HepG2 (cell line): ENCODE measurements at regions not wholly inside any gene's neighbourhood (a gene's known extent, or its start where the extent isn't known, plus 50 kb on each side); places are given as distances from the start of the nearest gene placed in this dataset.

ENCODE experiments used
- CBFB ChIP-seq: sonication (generic); formaldehyde crosslinking; IDR thresholded peaks from 2 replicates; pipeline ENCODE4 v1.4.0; 2020; ENCODE audit warnings: missing genetic modification reagents
- CTCF ChIP-seq: sonication (generic); formaldehyde crosslinking; IDR thresholded peaks from 2 replicates; pipeline ENCODE4 v1.5.0; 2020; ENCODE audit warnings: mild to moderate bottlenecking, missing genetic modification reagents, moderate library complexity
- HDAC6 ChIP-seq: fragments of 200-600 bp; sonication (generic); IDR thresholded peaks from 2 replicates; pipeline ENCODE4 v1.7.0; 2017; ENCODE audit warnings: mild to moderate bottlenecking, antibody characterized with exemption, low read length, low read depth
- POLR2A ChIP-seq, 2 experiments: IDR thresholded peaks; 2 replicates each; pipeline ENCODE4 v1.6.1; 2011; ENCODE audit warnings: low read depth in 2 of 2, low read length in 2 of 2, mild to moderate bottlenecking in 1 of 2, moderate library complexity in 1 of 2; ENCODE audit not compliant: insufficient read depth in 1 of 2
- POLR2AphosphoS5 ChIP-seq: IDR thresholded peaks from 2 replicates; pipeline ENCODE4 v1.6.1; 2012; ENCODE audit warnings: low read depth, low read length
- SETDB1 ChIP-seq: sonication (generic); formaldehyde crosslinking; IDR thresholded peaks from 2 replicates; pipeline ENCODE4 v1.5.1; 2020; ENCODE audit warnings: missing genetic modification reagents, mild to moderate bottlenecking, borderline replicate concordance
- SMAD3 ChIP-seq: sonication (generic); formaldehyde crosslinking; IDR thresholded peaks from 2 replicates; pipeline ENCODE4 v1.4.0; 2020; ENCODE audit warnings: missing genetic modification reagents
- ZNF121 ChIP-seq: sonication (generic); formaldehyde crosslinking; IDR thresholded peaks from 2 replicates; pipeline ENCODE4 v1.5.0; 2020; ENCODE audit warnings: mild to moderate bottlenecking, missing genetic modification reagents
- ZNF776 ChIP-seq: sonication (generic); formaldehyde crosslinking; IDR thresholded peaks from 2 replicates; pipeline ENCODE4 v1.4.0; 2020; ENCODE audit warnings: mild to moderate bottlenecking, missing genetic modification reagents

- TF ChIP-seq ZNF121 (CRISPR knock-in tag) (no peak), POLR2A (IDR thresholded peaks at IDR 0.05; ENCODE audit: insufficient read depth in 1 of 2, low read depth in 2 of 2, low read length in 2 of 2) (no peak), CTCF (CRISPR knock-in tag) (no peak), SMAD3 (no peak), POLR2AphosphoS5 (no peak), CBFB (CRISPR knock-in tag) (no peak), HDAC6 (no peak), SETDB1 (CRISPR knock-in tag) (no peak), ZNF776 (CRISPR knock-in tag) (no peak)
Measured at GRCh38 chrX:43314525-43314924, 341.6 kb upstream of the MAOA start.
